RCC 7860 (cell line): ENCODE measurements at regions not wholly inside any gene's neighbourhood (a gene's known extent, or its start where the extent isn't known, plus 50 kb on each side); places are given as distances from the start of the nearest gene placed in this dataset.
"Not testable (repeated sequence)": the region's sequence is repeated elsewhere in the genome, so short reads cannot be mapped to it uniquely, and the experiment has no call there.

Experiments used
- DNase-seq: peaks from one replicate; pipeline ENCODE4 v3.0.0-alpha.2; 2015; ENCODE audit warnings: low spot score
- FAIRE-seq: peaks from 2 replicates; lab custom pipeline; 2012; peaks lifted over from hg19 to GRCh38; lab: Jason Lieb, UNC

- not testable (repeated sequence) for FAIRE-seq, DNase-seq
Observed at GRCh38 chr16:88184566-88185355, 198.0 kb upstream of the ZNF469 start.

- not testable (repeated sequence) for FAIRE-seq
Observed at GRCh38 chr16:88185406-88185805, 197.4 kb upstream of the ZNF469 start.

GRCh38 chr16:88185976-88186888 lies 196.5 kb upstream of the ZNF469 start:
- not testable (repeated sequence) for FAIRE-seq, DNase-seq

More at GRCh38 chr16:88185406-88185805, 197.4 kb upstream of the ZNF469 start:
- DNase-seq, result not testable (repeated sequence)

GRCh38 chr16:88186889-88187870 lies 195.6 kb upstream of the ZNF469 start:
- not testable (repeated sequence) for DNase-seq, FAIRE-seq

- FAIRE-seq, DNase-seq: not testable (repeated sequence)
Observed at GRCh38 chr16:88188171-88188895, 194.4 kb upstream of the ZNF469 start.

GRCh38 chr16:88190592-88191095 lies 192.1 kb upstream of the ZNF469 start:
- not testable (repeated sequence) for FAIRE-seq, DNase-seq

- not testable (repeated sequence) for DNase-seq, FAIRE-seq
Observed at GRCh38 chr16:88191168-88191567, 191.6 kb upstream of the ZNF469 start.

- DNase-seq (no peak), FAIRE-seq (no peak)
Observed at GRCh38 chr16:88192601-88193000, 190.2 kb upstream of the ZNF469 start.

- FAIRE-seq, result not testable (repeated sequence)
Observed at GRCh38 chr16:88193706-88194396, 188.9 kb upstream of the ZNF469 start.

GRCh38 chr16:88194397-88195268 lies 188.1 kb upstream of the ZNF469 start:
- FAIRE-seq (no peak), DNase-seq (no peak)

More at GRCh38 chr16:88193706-88194396, 188.9 kb upstream of the ZNF469 start:
- DNase-seq, result peak; percentile 10

- FAIRE-seq (no peak), DNase-seq (no peak)
Observed at GRCh38 chr16:88195269-88195705, 187.5 kb upstream of the ZNF469 start.

- FAIRE-seq, result no peak
- no peak for DNase-seq
Observed at GRCh38 chr16:88195911-88196465, 186.8 kb upstream of the ZNF469 start.

- no peak for DNase-seq
- no peak for FAIRE-seq
Observed at GRCh38 chr16:88196471-88197400, 186.0 kb upstream of the ZNF469 start.

GRCh38 chr16:88197481-88198456 lies 185.0 kb upstream of the ZNF469 start:
- FAIRE-seq, result no peak

More at GRCh38 chr16:88197481-88198456, 185.0 kb upstream of the ZNF469 start:
- no peak for DNase-seq
